Endothelial cell of umbilical vein (primary cell): ENCODE measurements at regions not wholly inside any gene's neighbourhood (a gene's known extent, or its start where the extent isn't known, plus 50 kb on each side); places are given as distances from the start of the nearest gene placed in this dataset.

Source experiments
- BruUV-seq: library from RNA; stranded (reverse); fragments of 400-500 nt; replicated peaks from 2 replicates; lab custom pipeline; 2021; lab: Mats Ljungman, UMichigan
- CTCF ChIA-PET: fragments of 300-600, 350-600 bp; sonication (Branson Sonifier 250); formaldehyde crosslinking; loops from one replicate; lab custom pipeline; 2021; ENCODE audit warnings: antibody characterized with exemption, inconsistent platforms; lab: Charles Lee
- POLR2A ChIA-PET: fragments of 300-600, 350-600 bp; sonication (Branson Sonifier 250); formaldehyde crosslinking; loops from one replicate; lab custom pipeline; 2021; ENCODE audit warnings: antibody characterized with exemption, inconsistent platforms; lab: Charles Lee
- DNase-seq: peaks from one replicate; pipeline ENCODE4 v3.0.0-alpha.2; 2011; ENCODE audit warnings: low read depth, low spot score
- FAIRE-seq: peaks from 2 replicates; lab custom pipeline; 2011; peaks lifted over from hg19 to GRCh38; lab: Jason Lieb, UNC
- H2AFZ ChIP-seq: 2 replicates; pipeline ENCODE4 v1.6.0; 2012; ENCODE audit warnings: low read depth, low read length, control low read depth, inconsistent platforms
- H3K27ac ChIP-seq: 2 replicates; pipeline ENCODE4 v1.5.1; 2011; ENCODE audit warnings: low read depth, mild to moderate bottlenecking, control low read depth, low read length, moderate library complexity; ENCODE audit not compliant: insufficient read depth
- H3K27me3 ChIP-seq, 2 experiments: 2 replicates each; pipeline versions ENCODE4 v1.6.0 to v1.6.1; 2011; ENCODE audit warnings: low read length in 2 of 2, mixed read lengths in 1 of 2; ENCODE audit not compliant: control insufficient read depth in 2 of 2, insufficient read depth in 2 of 2
- H3K36me3 ChIP-seq, 2 experiments: 2 replicates in 1 of 2; 3 replicates in 1 of 2; pipeline ENCODE4 v1.5.1; 2011; ENCODE audit warnings: low read length in 2 of 2, mild to moderate bottlenecking in 1 of 2, moderate library complexity in 1 of 2; ENCODE audit not compliant: control insufficient read depth in 2 of 2, insufficient read depth in 2 of 2; ENCODE audit errors: extremely low read depth in 1 of 2
- H3K4me1 ChIP-seq: 3 replicates; pipeline ENCODE4 v1.5.1; 2011; ENCODE audit warnings: mild to moderate bottlenecking, low read length; ENCODE audit not compliant: control insufficient read depth, insufficient read depth; ENCODE audit errors: extremely low read depth
- H3K4me2 ChIP-seq: 2 replicates; pipeline ENCODE4 v1.6.1; 2011; ENCODE audit warnings: low read length, control low read depth, mixed read lengths; ENCODE audit not compliant: insufficient read depth
- H3K4me3 ChIP-seq, 3 experiments: fragments of 200-600 bp in 1 of 3; sonication (generic), shearing (Covaris generic) in 1 of 3; replicated peaks in 1 of 3; 2 replicates each; pipeline ENCODE4 v1.5.1; 2011 to 2016; ENCODE audit warnings: control low read depth in 3 of 3, low read length in 3 of 3, mild to moderate bottlenecking in 2 of 3, inconsistent platforms in 1 of 3, low read depth in 1 of 3, moderate library complexity in 1 of 3; ENCODE audit not compliant: insufficient read depth in 1 of 3
- H3K79me2 ChIP-seq: 2 replicates; pipeline ENCODE4 v1.6.0; 2012; ENCODE audit warnings: low read length, inconsistent platforms; ENCODE audit not compliant: control insufficient read depth, insufficient read depth
- H3K9ac ChIP-seq: replicated peaks from 2 replicates; pipeline ENCODE3; 2011; ENCODE audit warnings: low read length, control low read depth; ENCODE audit not compliant: insufficient read depth; ENCODE audit errors: extremely low read depth
- H3K9me1 ChIP-seq: replicated peaks from 3 replicates; pipeline ENCODE4 v1.6.0; 2011; ENCODE audit warnings: mild to moderate bottlenecking, low read length; ENCODE audit not compliant: control insufficient read depth, insufficient read depth; ENCODE audit errors: extremely low read depth
- H3K9me3 ChIP-seq: replicated peaks from 2 replicates; pipeline ENCODE4 v1.5.1; 2012; ENCODE audit warnings: low read length, inconsistent platforms; ENCODE audit not compliant: control insufficient read depth, insufficient read depth
- H4K20me1 ChIP-seq: replicated peaks from 2 replicates; pipeline ENCODE3; 2011; ENCODE audit warnings: mild to moderate bottlenecking, low read length; ENCODE audit not compliant: control insufficient read depth, insufficient read depth; ENCODE audit errors: extremely low read depth
- CTCF ChIP-seq, 2 donors: IDR thresholded peaks; 1 replicate in 1 of 2; 2 replicates in 1 of 2; pipeline ENCODE4 v1.5.1; 2011; ENCODE audit warnings: low read length in 2 of 2, mild to moderate bottlenecking in 2 of 2, moderate library complexity in 2 of 2, control low read depth in 1 of 2, inconsistent platforms in 1 of 2, low read depth in 1 of 2; ENCODE audit not compliant: insufficient read depth in 1 of 2; ENCODE audit errors: extremely low read depth in 1 of 2
- EZH2 ChIP-seq: IDR thresholded peaks from 2 replicates; pipeline ENCODE4 v1.6.1; 2012; ENCODE audit warnings: borderline replicate concordance, low read depth, mild to moderate bottlenecking, moderate library complexity, low read length, inconsistent platforms; ENCODE audit not compliant: severe bottlenecking
- FOS ChIP-seq: IDR thresholded peaks from 2 replicates; pipeline ENCODE4 v1.6.1; 2011; ENCODE audit warnings: mild to moderate bottlenecking, low read length, moderate library complexity, borderline replicate concordance; ENCODE audit not compliant: insufficient read depth
- GATA2 ChIP-seq: IDR thresholded peaks from 2 replicates; pipeline ENCODE4 v1.7.0; 2011; ENCODE audit warnings: low read depth, mild to moderate bottlenecking, moderate library complexity, mixed read lengths, low read length; ENCODE audit not compliant: insufficient read length, insufficient read depth
- JUN ChIP-seq: IDR thresholded peaks from 2 replicates; pipeline ENCODE4 v1.6.1; 2011; ENCODE audit warnings: borderline replicate concordance, low read depth; ENCODE audit not compliant: insufficient read length, insufficient read depth
- MYC ChIP-seq: IDR thresholded peaks from one replicate; pipeline ENCODE4 v1.6.1; 2011; ENCODE audit warnings: mild to moderate bottlenecking, low read depth, low read length
- POLR2A ChIP-seq: IDR thresholded peaks from 2 replicates; pipeline ENCODE4 v1.6.1; 2012; ENCODE audit warnings: low read depth, mild to moderate bottlenecking, control low read depth, low read length
- dilution Hi-C: fragments of 300-500 bp; cut with MboI; formaldehyde crosslinking; loops from one replicate; pipeline ENCODE4 v1.15.0; 2019; ENCODE audit warnings: low sequenced_read_pairs; ENCODE audit not compliant: extremely low pct_ligation_motif_present
- intact Hi-C: fragments of 100-400 bp; cut with micrococcal nuclease; formaldehyde crosslinking; loops from one replicate; pipeline ENCODE4 v1.10.0; 2022

GRCh38 chr3:106204160-106204868 lies 335.5 kb upstream of the CBLB start:
- POLR2A ChIA-PET, result no interaction called here
- dilution Hi-C loops, result no loop called here
- FAIRE-seq (no peak), DNase-seq (no peak)
- Histone ChIP-seq H2AFZ (no peak overlapping the region), H3K9me3 (no peaks in the 10 kb centered on the region), H3K4me1 (peaks cover 16% of the 10 kb centered on the region), H3K36me3 (no peaks in the 10 kb centered on the region), H3K9ac (no peak overlapping the region), H3K9me1 (no peaks in the 10 kb centered on the region), H3K4me3 (no peak overlapping the region), H3K79me2 (no peaks in the 10 kb centered on the region), H3K4me2 (no peak overlapping the region), H4K20me1 (no peaks in the 10 kb centered on the region), H3K27me3 (no peaks in the 10 kb centered on the region), H3K27ac (no peak overlapping the region)
- intact Hi-C loops, result loop anchor here (10.0 kb wide), 1 partner anchor 660 kb away; no protein-coding TSS in a partner anchor
- CTCF ChIA-PET, result interaction anchor here (3.2 kb wide), 1 partner anchor 11 kb away, joined by 12 read pairs; no protein-coding TSS in a partner anchor
- BruUV-seq, result no TSS peak
- TF ChIP-seq MYC, result no peak
- TF ChIP-seq CTCF (IDR thresholded peaks at IDR 0.05; ENCODE audit: extremely low read depth in 1 of 2, insufficient read depth in 1 of 2, low read depth in 1 of 2, low read length in 2 of 2), result no peak
- TF ChIP-seq GATA2, result no peak
- TF ChIP-seq JUN, result no peak

GRCh38 chr3:106206146-106206545 lies 337.3 kb upstream of the CBLB start:
- intact Hi-C loops, result loop anchor here (2.0 to 10.0 kb wide), 4 partner anchors 337 to 659 kb away; partner anchors contain the start of gene CBLB

More at GRCh38 chr3:106206146-106206545, 337.3 kb upstream of the CBLB start:
- Histone ChIP-seq H3K36me3 (no peaks in the 10 kb centered on the region), H3K4me2 (peak overlapping the region; percentile 87), H3K27me3 (no peaks in the 10 kb centered on the region), H3K9me3 (no peaks in the 10 kb centered on the region), H3K27ac (peak overlapping the region; percentile 32), H4K20me1 (no peaks in the 10 kb centered on the region), H3K9me1 (no peaks in the 10 kb centered on the region), H3K9ac (no peak overlapping the region), H3K4me1 (peaks cover 16% of the 10 kb centered on the region), H3K79me2 (no peaks in the 10 kb centered on the region), H2AFZ (peak overlapping the region; percentile 92), H3K4me3 (peak overlapping the region in 1 of 3 experiments; percentile 35)
- TF ChIP-seq POLR2A (no peak), EZH2 (no peak), CTCF (IDR thresholded peaks at IDR 0.05; ENCODE audit: extremely low read depth in 1 of 2, insufficient read depth in 1 of 2, low read depth in 1 of 2, low read length in 2 of 2) (no peak), MYC (no peak), JUN (no peak), FOS (no peak), GATA2 (no peak)
- no TSS peak for BruUV-seq
- FAIRE-seq (peak; percentile 46), DNase-seq (peak; percentile 83)
- ChIA-PET POLR2A (no interaction called here), CTCF (interaction anchor here (0.7 to 3.2 kb wide), 6 partner anchors 9 to 518 kb away, joined by 3 to 12 read pairs (median 4); no protein-coding TSS in a partner anchor)
- dilution Hi-C loops, result no loop called here
